ENCODE measurements at regions not wholly inside any gene's neighbourhood (a gene's known extent, or its start where the extent isn't known, plus 50 kb on each side); places are given as distances from the start of the nearest gene placed in this dataset.

DNA sequence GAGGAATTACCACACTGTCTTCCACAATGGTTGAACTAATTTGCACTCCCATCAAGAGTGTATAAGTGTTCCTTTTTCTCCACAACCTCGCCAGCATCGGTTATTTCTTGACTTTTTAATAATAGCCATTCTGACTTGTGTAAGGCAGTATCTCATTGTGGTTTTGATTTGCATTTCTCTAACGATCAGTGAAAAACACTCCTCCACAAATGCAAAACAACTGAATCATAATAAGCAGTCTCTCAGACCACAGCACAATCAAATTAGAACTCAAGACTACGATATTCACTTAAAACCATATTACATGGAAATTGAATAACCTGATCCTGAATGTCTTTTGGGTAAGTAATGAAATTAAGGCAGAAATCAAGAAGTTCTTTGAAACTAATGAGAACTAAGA is 371.7 kb downstream of the CXXC4 start:
- H3K4me1 Mint-ChIP-seq: no peaks in the 10 kb centered on the region
- no peak overlapping the region for H3K4me2 ChIP-seq
- no peak overlapping the region for H3K4me3 Mint-ChIP-seq
- H2AFZ ChIP-seq: no peak overlapping the region
- H3K36me3 Mint-ChIP-seq (ENCODE audit: low read depth): no peaks in the 10 kb centered on the region
- H3F3A ChIP-seq (replicated peaks; ENCODE audit: low read depth): no peaks in the 10 kb centered on the region
- no peaks in the 10 kb centered on the region for H3K4me1 ChIP-seq (ENCODE audit: insufficient read depth)
- DNase-seq (ENCODE audit: low spot score): no peak
- H3K9me2 ChIP-seq (ENCODE audit: insufficient read depth): no peaks in the 10 kb centered on the region
- TF ChIP-seq NANOG (IDR thresholded peaks at IDR 0.05; ENCODE audit: borderline replicate concordance) (no peak), EZH2 (IDR thresholded peaks at IDR 0.05; ENCODE audit: low read depth, unreplicated experiment) (no peak), JUNB (IDR thresholded peaks at IDR 0.05; ENCODE audit: unreplicated experiment) (no peak), ZNF331 (CRISPR knock-in tag; IDR thresholded peaks at IDR 0.05; ENCODE audit: low read depth) (no peak), POLR2AphosphoS5 (IDR thresholded peaks at IDR 0.05; ENCODE audit: low read depth) (no peak), STAT1 (IDR thresholded peaks at IDR 0.05; ENCODE audit: unreplicated experiment) (no peak), EZH2phosphoT487 (IDR thresholded peaks at IDR 0.05; ENCODE audit: unreplicated experiment) (no peak)
- TF ChIP-seq, protein P1, sequence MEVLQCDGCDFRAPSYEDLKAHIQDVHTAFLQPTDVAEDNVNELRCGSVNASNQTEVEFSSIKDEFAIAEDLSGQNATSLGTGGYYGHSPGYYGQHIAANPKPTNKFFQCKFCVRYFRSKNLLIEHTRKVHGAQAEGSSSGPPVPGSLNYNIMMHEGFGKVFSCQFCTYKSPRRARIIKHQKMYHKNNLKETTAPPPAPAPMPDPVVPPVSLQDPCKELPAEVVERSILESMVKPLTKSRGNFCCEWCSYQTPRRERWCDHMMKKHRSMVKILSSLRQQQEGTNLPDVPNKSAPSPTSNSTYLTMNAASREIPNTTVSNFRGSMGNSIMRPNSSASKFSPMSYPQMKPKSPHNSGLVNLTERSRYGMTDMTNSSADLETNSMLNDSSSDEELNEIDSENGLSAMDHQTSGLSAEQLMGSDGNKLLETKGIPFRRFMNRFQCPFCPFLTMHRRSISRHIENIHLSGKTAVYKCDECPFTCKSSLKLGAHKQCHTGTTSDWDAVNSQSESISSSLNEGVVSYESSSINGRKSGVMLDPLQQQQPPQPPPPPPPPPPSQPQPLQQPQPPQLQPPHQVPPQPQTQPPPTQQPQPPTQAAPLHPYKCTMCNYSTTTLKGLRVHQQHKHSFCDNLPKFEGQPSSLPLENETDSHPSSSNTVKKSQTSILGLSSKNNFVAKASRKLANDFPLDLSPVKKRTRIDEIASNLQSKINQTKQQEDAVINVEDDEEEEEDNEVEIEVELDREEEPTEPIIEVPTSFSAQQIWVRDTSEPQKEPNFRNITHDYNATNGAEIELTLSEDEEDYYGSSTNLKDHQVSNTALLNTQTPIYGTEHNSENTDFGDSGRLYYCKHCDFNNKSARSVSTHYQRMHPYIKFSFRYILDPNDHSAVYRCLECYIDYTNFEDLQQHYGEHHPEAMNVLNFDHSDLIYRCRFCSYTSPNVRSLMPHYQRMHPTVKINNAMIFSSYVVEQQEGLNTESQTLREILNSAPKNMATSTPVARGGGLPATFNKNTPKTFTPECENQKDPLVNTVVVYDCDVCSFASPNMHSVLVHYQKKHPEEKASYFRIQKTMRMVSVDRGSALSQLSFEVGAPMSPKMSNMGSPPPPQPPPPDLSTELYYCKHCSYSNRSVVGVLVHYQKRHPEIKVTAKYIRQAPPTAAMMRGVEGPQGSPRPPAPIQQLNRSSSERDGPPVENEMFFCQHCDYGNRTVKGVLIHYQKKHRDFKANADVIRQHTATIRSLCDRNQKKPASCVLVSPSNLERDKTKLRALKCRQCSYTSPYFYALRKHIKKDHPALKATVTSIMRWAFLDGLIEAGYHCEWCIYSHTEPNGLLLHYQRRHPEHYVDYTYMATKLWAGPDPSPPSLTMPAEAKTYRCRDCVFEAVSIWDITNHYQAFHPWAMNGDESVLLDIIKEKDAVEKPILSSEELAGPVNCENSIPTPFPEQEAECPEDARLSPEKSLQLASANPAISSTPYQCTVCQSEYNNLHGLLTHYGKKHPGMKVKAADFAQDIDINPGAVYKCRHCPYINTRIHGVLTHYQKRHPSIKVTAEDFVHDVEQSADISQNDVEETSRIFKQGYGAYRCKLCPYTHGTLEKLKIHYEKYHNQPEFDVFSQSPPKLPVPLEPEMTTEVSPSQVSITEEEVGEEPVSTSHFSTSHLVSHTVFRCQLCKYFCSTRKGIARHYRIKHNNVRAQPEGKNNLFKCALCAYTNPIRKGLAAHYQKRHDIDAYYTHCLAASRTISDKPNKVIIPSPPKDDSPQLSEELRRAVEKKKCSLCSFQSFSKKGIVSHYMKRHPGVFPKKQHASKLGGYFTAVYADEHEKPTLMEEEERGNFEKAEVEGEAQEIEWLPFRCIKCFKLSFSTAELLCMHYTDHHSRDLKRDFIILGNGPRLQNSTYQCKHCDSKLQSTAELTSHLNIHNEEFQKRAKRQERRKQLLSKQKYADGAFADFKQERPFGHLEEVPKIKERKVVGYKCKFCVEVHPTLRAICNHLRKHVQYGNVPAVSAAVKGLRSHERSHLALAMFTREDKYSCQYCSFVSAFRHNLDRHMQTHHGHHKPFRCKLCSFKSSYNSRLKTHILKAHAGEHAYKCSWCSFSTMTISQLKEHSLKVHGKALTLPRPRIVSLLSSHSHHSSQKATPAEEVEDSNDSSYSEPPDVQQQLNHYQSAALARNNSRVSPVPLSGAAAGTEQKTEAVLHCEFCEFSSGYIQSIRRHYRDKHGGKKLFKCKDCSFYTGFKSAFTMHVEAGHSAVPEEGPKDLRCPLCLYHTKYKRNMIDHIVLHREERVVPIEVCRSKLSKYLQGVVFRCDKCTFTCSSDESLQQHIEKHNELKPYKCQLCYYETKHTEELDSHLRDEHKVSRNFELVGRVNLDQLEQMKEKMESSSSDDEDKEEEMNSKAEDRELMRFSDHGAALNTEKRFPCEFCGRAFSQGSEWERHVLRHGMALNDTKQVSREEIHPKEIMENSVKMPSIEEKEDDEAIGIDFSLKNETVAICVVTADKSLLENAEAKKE (CRISPR knock-in tag; IDR thresholded peaks at IDR 0.05): no peak
- TF ChIP-seq, protein P2, sequence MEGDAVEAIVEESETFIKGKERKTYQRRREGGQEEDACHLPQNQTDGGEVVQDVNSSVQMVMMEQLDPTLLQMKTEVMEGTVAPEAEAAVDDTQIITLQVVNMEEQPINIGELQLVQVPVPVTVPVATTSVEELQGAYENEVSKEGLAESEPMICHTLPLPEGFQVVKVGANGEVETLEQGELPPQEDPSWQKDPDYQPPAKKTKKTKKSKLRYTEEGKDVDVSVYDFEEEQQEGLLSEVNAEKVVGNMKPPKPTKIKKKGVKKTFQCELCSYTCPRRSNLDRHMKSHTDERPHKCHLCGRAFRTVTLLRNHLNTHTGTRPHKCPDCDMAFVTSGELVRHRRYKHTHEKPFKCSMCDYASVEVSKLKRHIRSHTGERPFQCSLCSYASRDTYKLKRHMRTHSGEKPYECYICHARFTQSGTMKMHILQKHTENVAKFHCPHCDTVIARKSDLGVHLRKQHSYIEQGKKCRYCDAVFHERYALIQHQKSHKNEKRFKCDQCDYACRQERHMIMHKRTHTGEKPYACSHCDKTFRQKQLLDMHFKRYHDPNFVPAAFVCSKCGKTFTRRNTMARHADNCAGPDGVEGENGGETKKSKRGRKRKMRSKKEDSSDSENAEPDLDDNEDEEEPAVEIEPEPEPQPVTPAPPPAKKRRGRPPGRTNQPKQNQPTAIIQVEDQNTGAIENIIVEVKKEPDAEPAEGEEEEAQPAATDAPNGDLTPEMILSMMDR (conservative IDR thresholded peaks at IDR 0.05; ENCODE audit: low read depth in 2 of 2): no peak
- H3K79me2 ChIP-seq (replicated peaks; ENCODE audit: insufficient read depth): no peaks in the 10 kb centered on the region
- ATAC-seq: no peak
- no peaks in the 10 kb centered on the region for H3K27me3 ChIP-seq (ENCODE audit: insufficient read depth)
- no peak overlapping the region for H3K4me3 ChIP-seq
- no peak overlapping the region for H3K27ac Mint-ChIP-seq
- no peaks in the 10 kb centered on the region for H3K9me3 Mint-ChIP-seq
- H4K20me1 ChIP-seq (replicated peaks; ENCODE audit: insufficient read depth): no peaks in the 10 kb centered on the region
- H3K27ac ChIP-seq (ENCODE audit: low read depth): no peak overlapping the region
- H3K27me3 Mint-ChIP-seq (ENCODE audit: insufficient read depth, low read depth, poor library complexity): no peaks in the 10 kb centered on the region
- H3K36me3 ChIP-seq (ENCODE audit: insufficient read depth): no peaks in the 10 kb centered on the region

Measured in GM23338 (cell line).